Bronchial epithelial cell (primary cell): ENCODE measurements at regions not wholly inside any gene's neighbourhood (a gene's known extent, or its start where the extent isn't known, plus 50 kb on each side); places are given as distances from the start of the nearest gene placed in this dataset.

Experiments used
- DNase-seq: peaks from one replicate; pipeline ENCODE4 v3.0.0-alpha.2; 2010; ENCODE audit warnings: low read depth
- FAIRE-seq: peaks from 2 replicates; lab custom pipeline; 2011; peaks lifted over from hg19 to GRCh38; lab: Jason Lieb, UNC
- H3K27me3 ChIP-seq: 2 replicates; pipeline ENCODE4 v1.5.1; 2011; ENCODE audit warnings: low read length; ENCODE audit not compliant: control insufficient read depth, insufficient read depth
- H3K36me3 ChIP-seq: 2 replicates; pipeline ENCODE4 v1.5.1; 2011; ENCODE audit warnings: low read length; ENCODE audit not compliant: control insufficient read depth, insufficient read depth
- H3K4me3 ChIP-seq: 2 replicates; pipeline ENCODE4 v1.5.1; 2011; ENCODE audit warnings: mild to moderate bottlenecking, low read depth, low read length, control low read depth
- TF ChIP-seq, protein P1 (sequence below): IDR thresholded peaks from 2 replicates; pipeline ENCODE4 v1.5.1; 2011; ENCODE audit warnings: mild to moderate bottlenecking, moderate library complexity, low read length, control low read depth, inconsistent platforms; ENCODE audit not compliant: insufficient read depth, severe bottlenecking

DNA sequence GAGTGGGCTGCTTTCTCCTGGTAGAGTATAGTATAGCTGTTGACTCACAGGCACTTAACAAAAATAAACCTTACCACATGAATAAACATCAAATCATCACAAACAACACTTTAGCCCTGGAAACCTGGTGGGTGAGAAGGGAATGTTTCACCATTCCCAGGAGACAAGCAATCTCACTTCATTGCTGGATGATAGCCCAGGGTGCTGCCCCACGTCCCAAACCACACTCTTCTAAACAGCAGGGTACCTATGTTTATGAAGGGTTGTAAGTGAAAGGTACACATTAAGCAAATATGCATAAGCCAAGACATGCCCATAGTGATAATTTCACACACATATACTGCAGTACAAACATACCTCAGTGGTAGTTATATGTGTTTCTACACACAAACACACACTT is 276.2 kb downstream of the FGFR2 start:
- TF ChIP-seq, protein P1, sequence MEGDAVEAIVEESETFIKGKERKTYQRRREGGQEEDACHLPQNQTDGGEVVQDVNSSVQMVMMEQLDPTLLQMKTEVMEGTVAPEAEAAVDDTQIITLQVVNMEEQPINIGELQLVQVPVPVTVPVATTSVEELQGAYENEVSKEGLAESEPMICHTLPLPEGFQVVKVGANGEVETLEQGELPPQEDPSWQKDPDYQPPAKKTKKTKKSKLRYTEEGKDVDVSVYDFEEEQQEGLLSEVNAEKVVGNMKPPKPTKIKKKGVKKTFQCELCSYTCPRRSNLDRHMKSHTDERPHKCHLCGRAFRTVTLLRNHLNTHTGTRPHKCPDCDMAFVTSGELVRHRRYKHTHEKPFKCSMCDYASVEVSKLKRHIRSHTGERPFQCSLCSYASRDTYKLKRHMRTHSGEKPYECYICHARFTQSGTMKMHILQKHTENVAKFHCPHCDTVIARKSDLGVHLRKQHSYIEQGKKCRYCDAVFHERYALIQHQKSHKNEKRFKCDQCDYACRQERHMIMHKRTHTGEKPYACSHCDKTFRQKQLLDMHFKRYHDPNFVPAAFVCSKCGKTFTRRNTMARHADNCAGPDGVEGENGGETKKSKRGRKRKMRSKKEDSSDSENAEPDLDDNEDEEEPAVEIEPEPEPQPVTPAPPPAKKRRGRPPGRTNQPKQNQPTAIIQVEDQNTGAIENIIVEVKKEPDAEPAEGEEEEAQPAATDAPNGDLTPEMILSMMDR, result no peak
- Histone ChIP-seq H3K4me3 (no peak overlapping the region), H3K27me3 (no peaks in the 10 kb centered on the region), H3K36me3 (no peaks in the 10 kb centered on the region)
- FAIRE-seq (peak; percentile 72), DNase-seq (peak; percentile 89)

DNA sequence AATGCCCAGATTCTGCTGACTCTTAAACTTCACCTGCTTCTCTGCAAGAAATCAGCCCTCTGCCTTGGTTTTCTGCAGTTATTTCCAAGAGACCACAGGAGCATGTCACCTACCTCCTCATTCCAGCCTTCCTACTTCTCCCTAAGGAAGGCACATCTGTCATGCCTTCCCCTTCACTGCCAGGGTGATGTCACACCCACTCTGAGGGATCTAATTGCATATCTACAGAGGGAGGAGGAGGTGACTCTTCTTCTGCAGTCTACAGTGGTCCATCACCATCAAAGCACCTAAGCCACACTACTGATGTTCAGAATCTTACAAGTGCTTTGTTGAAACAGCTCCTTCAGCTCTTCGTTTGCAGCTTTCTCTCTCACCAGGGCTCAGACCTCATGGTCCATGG is 275.5 kb downstream of the FGFR2 start:
- TF ChIP-seq, protein P1, result no peak
- no peaks in the 10 kb centered on the region for H3K27me3 ChIP-seq
- no peak overlapping the region for H3K4me3 ChIP-seq
- DNase-seq, result peak; percentile 47
- no peaks in the 10 kb centered on the region for H3K36me3 ChIP-seq
- FAIRE-seq, result no peak

DNA sequence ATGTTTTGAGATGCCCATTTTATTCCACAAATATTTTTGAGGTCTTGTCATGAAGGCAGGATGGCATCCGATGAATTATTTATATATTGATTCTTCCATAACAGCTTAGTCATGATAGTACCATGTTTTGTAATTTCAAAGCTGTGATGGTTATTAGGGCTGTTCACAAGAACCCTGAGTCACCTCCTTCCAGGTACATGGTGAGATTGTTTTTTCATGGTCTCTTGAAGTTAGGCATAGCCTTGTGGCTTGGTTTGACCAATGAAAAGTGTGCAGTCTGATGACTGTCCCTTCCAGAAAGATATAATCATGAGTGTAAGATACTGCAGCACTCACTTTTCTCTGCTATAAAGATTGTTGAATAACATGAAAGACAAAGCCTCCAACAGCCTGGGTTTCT is 274.8 kb downstream of the FGFR2 start:
- TF ChIP-seq, protein P1, result no peak
- no peaks in the 10 kb centered on the region for H3K36me3 ChIP-seq
- FAIRE-seq (no peak), DNase-seq (peak; percentile 97)
- no peaks in the 10 kb centered on the region for H3K27me3 ChIP-seq
- H3K4me3 ChIP-seq, result no peak overlapping the region

DNA sequence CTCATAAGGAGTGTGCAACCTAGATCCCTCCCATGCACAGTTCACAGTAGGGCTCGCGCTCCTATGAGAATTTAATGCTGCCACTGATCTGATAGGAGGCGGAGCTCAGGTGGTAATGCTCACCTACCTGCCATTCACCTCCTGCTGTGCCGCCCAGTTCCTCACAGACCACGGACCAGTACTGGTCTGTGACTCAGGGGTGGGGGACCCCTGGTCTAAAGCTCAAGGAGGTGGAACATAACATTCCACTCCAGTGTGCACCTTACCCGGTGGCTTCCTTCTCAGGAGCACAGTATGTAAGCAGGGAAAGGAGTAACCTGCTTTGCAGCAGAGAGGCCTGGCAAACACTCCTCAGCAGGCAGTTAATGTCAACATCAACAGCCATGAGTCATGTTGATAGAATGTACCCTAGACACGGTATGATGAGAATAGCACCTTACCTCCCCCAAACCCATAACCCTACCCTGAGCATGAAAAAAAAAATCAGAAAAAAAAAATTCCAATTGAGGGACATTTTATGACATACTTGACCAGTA is 273.5 kb downstream of the FGFR2 start:
- no peaks in the 10 kb centered on the region for H3K27me3 ChIP-seq
- FAIRE-seq, result no peak
- DNase-seq, result peak; percentile 86

DNA sequence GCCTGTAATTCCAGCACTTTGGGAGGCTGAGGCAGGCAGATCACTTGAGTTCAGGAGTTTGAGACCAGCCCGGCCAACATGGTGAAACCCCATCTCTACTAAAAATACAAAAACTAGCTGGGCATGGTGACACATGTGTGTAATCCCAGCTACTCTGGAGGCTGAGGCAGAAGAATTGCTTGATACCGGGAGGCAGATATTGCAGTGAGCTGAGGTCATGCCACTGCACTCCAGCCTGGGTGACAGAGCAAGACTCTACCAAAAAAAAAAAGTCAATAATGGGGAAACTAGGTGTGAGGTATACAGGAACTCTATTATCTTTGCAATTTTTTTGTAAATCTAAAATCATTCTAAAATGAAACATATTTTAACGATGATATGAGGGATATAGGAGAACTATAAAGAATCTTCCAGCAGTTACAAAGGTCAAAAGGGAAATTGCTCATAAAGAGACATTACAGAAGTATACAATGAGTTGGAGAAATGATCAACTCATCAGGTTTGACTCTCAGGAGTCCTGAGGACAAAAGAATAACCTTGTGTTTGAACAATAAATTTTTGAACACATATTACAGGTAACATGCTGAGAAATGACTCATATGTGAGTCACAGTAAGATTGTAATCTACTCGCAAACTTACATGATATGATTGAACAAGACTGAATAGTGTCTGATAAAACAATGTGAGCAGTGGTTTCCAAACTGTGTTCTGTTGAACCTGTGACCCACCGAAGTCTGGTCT is 272.6 kb downstream of the FGFR2 start:
- DNase-seq, result peak; percentile 98
- H3K36me3 ChIP-seq, result no peaks in the 10 kb centered on the region
- H3K4me3 ChIP-seq, result no peak overlapping the region
- TF ChIP-seq, protein P1, result no peak
- peak; percentile 7 for FAIRE-seq
- H3K27me3 ChIP-seq, result no peaks in the 10 kb centered on the region

More for the DNA sequence above, 273.5 kb downstream of the FGFR2 start:
- TF ChIP-seq, protein P1, result no peak
- Histone ChIP-seq H3K4me3 (no peak overlapping the region), H3K36me3 (no peaks in the 10 kb centered on the region)
